K562 (cell line): ENCODE measurements at regions not wholly inside any gene's neighbourhood (a gene's known extent, or its start where the extent isn't known, plus 50 kb on each side); places are given as distances from the start of the nearest gene placed in this dataset.
A peak's percentile ranks its signal among the peaks of the same experiment; 100 is the strongest.

Experiments used
- ARID2 ChIP-seq: fragments of 450-650 bp; IDR thresholded peaks from 2 replicates; pipeline ENCODE4 v1.6.1; 2017; ENCODE audit warnings: antibody characterized with exemption, mild to moderate bottlenecking
- BRD4 ChIP-seq: fragments of 200-600 bp; sonication (generic); IDR thresholded peaks from 2 replicates; pipeline ENCODE4 v1.6.1; 2017; ENCODE audit warnings: inconsistent platforms
- ELF2 ChIP-seq: fragments of 250-450 bp; sonication (Bioruptor Pico); IDR thresholded peaks from 2 replicates; pipeline ENCODE4 v1.5.0; 2021; ENCODE audit warnings: mild to moderate bottlenecking
- HOXB6 ChIP-seq: fragments of 250-450 bp; sonication (Bioruptor Pico); IDR thresholded peaks from 2 replicates; pipeline ENCODE4 v1.5.1; 2022; ENCODE audit warnings: mild to moderate bottlenecking, borderline replicate concordance
- IRF2 ChIP-seq: sonication (generic); formaldehyde crosslinking; IDR thresholded peaks from 2 replicates; pipeline ENCODE4 v1.8.1; 2022; ENCODE audit warnings: mild to moderate bottlenecking, missing genetic modification reagents
- MCM5 ChIP-seq: fragments of 450-650 bp; IDR thresholded peaks from 2 replicates; pipeline ENCODE4 v1.6.1; 2016; ENCODE audit warnings: low read depth
- NFYB ChIP-seq: IDR thresholded peaks from 2 replicates; pipeline ENCODE4 v1.6.1; 2011; ENCODE audit warnings: mild to moderate bottlenecking, moderate library complexity; ENCODE audit not compliant: insufficient read length; ENCODE audit errors: extremely low read depth
- RFX1 ChIP-seq: fragments of 450-650 bp; IDR thresholded peaks from 2 replicates; pipeline ENCODE4 v1.6.1; 2016; ENCODE audit warnings: mild to moderate bottlenecking, moderate library complexity
- SMARCA4 ChIP-seq: fragments of 450-650 bp; IDR thresholded peaks from 2 replicates; pipeline ENCODE4 v1.6.1; 2016
- ZNF644 ChIP-seq: fragments of 200-800 bp; sonication (Bioruptor generic); IDR thresholded peaks from 2 replicates; pipeline ENCODE4 v1.6.1; 2016; ENCODE audit warnings: low read depth, missing genetic modification characterization, missing compliant biosample characterization
- ZNF740 ChIP-seq, 3 experiments: fragments of 200-800 bp in 1 of 3; sonication (Bioruptor generic) in 1 of 3; sonication (generic) in 1 of 3; formaldehyde crosslinking in 1 of 3; IDR thresholded peaks; 2 replicates each; pipeline versions ENCODE4 v1.6.1 to v1.8.0; 2016 to 2022; ENCODE audit warnings: mild to moderate bottlenecking in 2 of 3, missing compliant biosample characterization in 2 of 3, missing genetic modification characterization in 2 of 3, missing genetic modification reagents in 1 of 3
- ZNF785 ChIP-seq: fragments of 250-450 bp; sonication (Bioruptor Pico); IDR thresholded peaks from 2 replicates; pipeline ENCODE4 v1.4.0; 2020; ENCODE audit warnings: mild to moderate bottlenecking
- TF ChIP-seq, protein P1 (sequence below): fragments of 450-650 bp; IDR thresholded peaks from 2 replicates; pipeline ENCODE4 v1.6.1; 2016; ENCODE audit warnings: mild to moderate bottlenecking, moderate library complexity
- TF ChIP-seq, protein P2 (sequence below): fragments of 250-450 bp; sonication (Bioruptor Pico); IDR thresholded peaks from 2 replicates; pipeline ENCODE4 v1.4.0; 2020; ENCODE audit warnings: mild to moderate bottlenecking, moderate library complexity

DNA sequence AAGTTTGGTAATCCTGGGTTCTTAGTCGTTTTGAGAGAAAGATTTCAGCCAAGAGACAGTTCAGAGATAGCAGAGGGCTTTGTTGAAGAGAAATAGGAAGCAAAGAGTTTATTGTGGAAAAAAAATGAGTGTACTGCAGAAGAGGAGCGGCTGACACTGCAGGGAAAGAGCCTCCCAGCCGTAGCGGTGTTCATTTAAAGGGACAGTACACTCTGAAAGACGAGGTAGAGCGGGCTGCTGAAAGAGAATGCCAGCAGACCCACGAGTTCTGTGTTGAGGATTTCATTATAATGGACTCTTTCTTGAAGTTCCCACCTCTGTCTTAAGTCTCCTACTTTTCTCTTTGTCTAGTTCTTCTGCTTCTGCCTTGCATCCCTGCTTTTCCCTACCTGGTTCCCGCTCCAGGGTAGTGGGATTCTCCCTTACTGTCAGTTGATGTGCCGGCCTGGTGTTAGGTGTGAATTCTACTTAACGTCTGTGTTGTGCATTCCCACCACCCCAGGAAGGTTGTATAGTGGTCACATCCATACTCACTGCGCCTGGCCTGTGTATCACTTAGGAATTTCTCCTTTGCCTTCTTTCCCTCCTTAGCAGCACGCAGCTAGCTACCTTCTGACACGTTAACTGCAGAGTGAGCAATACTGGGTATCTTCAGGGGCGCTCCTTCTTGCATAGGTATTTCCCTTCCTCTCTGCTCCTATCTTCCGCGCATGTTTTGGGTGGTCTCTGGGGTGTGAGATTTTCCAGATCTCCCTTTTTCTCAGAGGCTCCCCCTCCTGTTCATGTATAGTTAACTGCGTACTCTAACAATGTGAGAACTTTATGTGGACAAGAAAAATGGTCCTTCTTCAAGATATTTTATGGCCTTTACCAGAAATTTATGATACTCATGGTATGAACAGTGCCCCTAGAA lies 164.5 kb downstream of the PTH2R start (continued):
- TF ChIP-seq, protein P1, sequence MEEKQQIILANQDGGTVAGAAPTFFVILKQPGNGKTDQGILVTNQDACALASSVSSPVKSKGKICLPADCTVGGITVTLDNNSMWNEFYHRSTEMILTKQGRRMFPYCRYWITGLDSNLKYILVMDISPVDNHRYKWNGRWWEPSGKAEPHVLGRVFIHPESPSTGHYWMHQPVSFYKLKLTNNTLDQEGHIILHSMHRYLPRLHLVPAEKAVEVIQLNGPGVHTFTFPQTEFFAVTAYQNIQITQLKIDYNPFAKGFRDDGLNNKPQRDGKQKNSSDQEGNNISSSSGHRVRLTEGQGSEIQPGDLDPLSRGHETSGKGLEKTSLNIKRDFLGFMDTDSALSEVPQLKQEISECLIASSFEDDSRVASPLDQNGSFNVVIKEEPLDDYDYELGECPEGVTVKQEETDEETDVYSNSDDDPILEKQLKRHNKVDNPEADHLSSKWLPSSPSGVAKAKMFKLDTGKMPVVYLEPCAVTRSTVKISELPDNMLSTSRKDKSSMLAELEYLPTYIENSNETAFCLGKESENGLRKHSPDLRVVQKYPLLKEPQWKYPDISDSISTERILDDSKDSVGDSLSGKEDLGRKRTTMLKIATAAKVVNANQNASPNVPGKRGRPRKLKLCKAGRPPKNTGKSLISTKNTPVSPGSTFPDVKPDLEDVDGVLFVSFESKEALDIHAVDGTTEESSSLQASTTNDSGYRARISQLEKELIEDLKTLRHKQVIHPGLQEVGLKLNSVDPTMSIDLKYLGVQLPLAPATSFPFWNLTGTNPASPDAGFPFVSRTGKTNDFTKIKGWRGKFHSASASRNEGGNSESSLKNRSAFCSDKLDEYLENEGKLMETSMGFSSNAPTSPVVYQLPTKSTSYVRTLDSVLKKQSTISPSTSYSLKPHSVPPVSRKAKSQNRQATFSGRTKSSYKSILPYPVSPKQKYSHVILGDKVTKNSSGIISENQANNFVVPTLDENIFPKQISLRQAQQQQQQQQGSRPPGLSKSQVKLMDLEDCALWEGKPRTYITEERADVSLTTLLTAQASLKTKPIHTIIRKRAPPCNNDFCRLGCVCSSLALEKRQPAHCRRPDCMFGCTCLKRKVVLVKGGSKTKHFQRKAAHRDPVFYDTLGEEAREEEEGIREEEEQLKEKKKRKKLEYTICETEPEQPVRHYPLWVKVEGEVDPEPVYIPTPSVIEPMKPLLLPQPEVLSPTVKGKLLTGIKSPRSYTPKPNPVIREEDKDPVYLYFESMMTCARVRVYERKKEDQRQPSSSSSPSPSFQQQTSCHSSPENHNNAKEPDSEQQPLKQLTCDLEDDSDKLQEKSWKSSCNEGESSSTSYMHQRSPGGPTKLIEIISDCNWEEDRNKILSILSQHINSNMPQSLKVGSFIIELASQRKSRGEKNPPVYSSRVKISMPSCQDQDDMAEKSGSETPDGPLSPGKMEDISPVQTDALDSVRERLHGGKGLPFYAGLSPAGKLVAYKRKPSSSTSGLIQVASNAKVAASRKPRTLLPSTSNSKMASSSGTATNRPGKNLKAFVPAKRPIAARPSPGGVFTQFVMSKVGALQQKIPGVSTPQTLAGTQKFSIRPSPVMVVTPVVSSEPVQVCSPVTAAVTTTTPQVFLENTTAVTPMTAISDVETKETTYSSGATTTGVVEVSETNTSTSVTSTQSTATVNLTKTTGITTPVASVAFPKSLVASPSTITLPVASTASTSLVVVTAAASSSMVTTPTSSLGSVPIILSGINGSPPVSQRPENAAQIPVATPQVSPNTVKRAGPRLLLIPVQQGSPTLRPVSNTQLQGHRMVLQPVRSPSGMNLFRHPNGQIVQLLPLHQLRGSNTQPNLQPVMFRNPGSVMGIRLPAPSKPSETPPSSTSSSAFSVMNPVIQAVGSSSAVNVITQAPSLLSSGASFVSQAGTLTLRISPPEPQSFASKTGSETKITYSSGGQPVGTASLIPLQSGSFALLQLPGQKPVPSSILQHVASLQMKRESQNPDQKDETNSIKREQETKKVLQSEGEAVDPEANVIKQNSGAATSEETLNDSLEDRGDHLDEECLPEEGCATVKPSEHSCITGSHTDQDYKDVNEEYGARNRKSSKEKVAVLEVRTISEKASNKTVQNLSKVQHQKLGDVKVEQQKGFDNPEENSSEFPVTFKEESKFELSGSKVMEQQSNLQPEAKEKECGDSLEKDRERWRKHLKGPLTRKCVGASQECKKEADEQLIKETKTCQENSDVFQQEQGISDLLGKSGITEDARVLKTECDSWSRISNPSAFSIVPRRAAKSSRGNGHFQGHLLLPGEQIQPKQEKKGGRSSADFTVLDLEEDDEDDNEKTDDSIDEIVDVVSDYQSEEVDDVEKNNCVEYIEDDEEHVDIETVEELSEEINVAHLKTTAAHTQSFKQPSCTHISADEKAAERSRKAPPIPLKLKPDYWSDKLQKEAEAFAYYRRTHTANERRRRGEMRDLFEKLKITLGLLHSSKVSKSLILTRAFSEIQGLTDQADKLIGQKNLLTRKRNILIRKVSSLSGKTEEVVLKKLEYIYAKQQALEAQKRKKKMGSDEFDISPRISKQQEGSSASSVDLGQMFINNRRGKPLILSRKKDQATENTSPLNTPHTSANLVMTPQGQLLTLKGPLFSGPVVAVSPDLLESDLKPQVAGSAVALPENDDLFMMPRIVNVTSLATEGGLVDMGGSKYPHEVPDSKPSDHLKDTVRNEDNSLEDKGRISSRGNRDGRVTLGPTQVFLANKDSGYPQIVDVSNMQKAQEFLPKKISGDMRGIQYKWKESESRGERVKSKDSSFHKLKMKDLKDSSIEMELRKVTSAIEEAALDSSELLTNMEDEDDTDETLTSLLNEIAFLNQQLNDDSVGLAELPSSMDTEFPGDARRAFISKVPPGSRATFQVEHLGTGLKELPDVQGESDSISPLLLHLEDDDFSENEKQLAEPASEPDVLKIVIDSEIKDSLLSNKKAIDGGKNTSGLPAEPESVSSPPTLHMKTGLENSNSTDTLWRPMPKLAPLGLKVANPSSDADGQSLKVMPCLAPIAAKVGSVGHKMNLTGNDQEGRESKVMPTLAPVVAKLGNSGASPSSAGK = peak; percentile 52
- no peak for TF ChIP-seq HOXB6 (CRISPR knock-in tag)
- TF ChIP-seq NFYB = no peak
- TF ChIP-seq ZNF785 (CRISPR knock-in tag) = no peak
- no peak for TF ChIP-seq RFX1
- no peak for TF ChIP-seq ZNF740 (CRISPR knock-in tag; IDR thresholded peaks at IDR 0.05)
- no peak for TF ChIP-seq ZNF740 (tag; IDR thresholded peaks at IDR 0.05)
- TF ChIP-seq BRD4 = no peak
- TF ChIP-seq, protein P2, sequence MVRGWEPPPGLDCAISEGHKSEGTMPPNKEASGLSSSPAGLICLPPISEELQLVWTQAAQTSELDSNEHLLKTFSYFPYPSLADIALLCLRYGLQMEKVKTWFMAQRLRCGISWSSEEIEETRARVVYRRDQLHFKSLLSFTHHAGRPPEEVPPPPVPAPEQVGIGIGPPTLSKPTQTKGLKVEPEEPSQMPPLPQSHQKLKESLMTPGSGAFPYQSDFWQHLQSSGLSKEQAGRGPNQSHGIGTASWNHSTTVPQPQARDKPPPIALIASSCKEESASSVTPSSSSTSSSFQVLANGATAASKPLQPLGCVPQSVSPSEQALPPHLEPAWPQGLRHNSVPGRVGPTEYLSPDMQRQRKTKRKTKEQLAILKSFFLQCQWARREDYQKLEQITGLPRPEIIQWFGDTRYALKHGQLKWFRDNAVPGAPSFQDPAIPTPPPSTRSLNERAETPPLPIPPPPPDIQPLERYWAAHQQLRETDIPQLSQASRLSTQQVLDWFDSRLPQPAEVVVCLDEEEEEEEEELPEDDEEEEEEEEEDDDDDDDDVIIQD = no peak
- TF ChIP-seq ELF2 = no peak
- no peak for TF ChIP-seq SMARCA4
- no peak for TF ChIP-seq IRF2
- TF ChIP-seq ARID2 = no peak
- TF ChIP-seq MCM5 = no peak
- peak; percentile 18; the same call in 1 of the 2 replicates for TF ChIP-seq ZNF644 (tag)
